IPS DF 4.7 (cell line): ENCODE measurements at regions not wholly inside any gene's neighbourhood (a gene's known extent, or its start where the extent isn't known, plus 50 kb on each side); places are given as distances from the start of the nearest gene placed in this dataset.

Source experiments
- DNase-seq: peaks from one replicate; pipeline ENCODE4 v3.0.0-alpha.2; 2013; ENCODE audit warnings: low spot score; ENCODE audit errors: extremely low read depth

- no peak for DNase-seq
Measured at GRCh38 chr16:20259541-20259940, 67.8 kb downstream of the GP2 start.

- no peak for DNase-seq
Measured at GRCh38 chr16:20257234-20257633, 70.1 kb downstream of the GP2 start.

DNA sequence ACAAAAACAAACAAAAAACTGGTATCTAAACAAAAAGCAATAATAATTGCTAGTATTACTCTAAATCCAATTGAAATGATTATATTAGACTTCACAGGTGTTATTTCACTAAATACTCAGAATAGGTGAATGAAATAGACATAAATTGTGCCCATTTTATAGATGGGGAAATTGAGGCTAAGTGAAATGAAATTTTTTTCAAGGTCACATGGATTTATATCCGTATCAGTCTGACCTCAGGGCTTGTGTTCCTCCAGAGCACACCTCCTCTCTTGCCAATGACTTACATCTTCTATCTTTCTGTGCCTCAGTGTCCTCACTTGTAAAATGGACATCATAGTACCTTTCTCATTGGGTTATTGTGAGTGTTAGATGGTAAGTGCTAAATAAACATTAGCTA, 72.3 kb downstream of the GP2 start:
- DNase-seq = no peak

DNA sequence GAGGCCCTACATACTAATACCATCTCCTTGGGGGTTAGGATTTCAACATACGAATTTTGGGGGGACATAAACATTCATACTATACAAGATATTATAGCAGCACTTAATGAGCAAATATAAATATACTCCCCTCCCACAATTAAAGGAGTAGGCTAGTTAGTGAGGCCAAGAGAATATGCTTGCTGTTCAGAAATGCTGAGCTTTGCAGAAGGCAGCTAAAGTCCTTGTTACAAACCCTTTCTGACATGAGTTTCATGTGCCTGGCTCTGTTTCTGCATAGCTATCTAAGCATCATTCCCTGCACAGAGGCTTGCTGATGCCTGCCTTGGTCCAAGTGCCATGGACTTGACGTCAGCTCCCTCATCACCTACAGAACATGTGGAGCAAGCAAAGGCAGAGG, 73.5 kb downstream of the GP2 start:
- DNase-seq = no peak

- no peak for DNase-seq
Measured at GRCh38 chr16:20249211-20249610, 78.1 kb downstream of the GP2 start.

GRCh38 chr16:20247076-20247475, 80.2 kb downstream of the GP2 start:
- no peak for DNase-seq

GRCh38 chr16:20243731-20244281, 83.5 kb downstream of the GP2 start:
- DNase-seq = no peak

DNA sequence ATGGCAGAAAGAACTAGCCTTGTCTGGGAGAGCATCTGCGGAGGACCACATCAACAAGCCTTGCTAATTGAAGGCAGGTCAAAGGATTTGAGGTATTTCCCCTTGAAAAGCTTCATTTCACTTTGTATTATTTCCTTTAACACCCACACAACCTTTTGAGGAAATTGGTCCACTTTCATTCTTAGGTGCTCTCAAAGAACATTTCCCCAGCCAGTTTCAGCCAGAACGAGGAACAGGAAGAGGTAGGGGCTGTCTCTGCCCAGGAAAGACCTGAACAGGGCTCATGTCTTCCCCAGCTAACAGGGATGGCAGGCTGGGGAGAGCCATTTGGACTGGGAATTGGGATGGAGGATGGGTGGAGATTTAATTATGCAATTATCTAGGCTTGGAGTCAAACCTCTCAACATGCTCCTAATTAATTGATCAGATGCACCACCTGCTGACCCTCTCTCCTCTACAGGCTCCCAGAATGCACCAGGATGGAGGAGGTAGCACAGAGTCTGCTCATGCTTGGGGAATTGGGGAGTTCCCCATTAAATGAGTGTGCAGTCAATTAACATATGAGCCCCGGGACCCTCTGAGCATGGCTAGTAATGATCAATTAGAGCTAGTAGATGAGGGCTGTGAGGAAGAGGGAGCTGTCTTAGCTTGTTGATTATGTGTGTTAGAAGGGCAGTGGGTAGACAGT, 84.6 kb downstream of the GP2 start:
- DNase-seq = no peak

- DNase-seq = no peak
Measured at GRCh38 chr16:20241321-20241720, 86.0 kb downstream of the GP2 start.

DNA sequence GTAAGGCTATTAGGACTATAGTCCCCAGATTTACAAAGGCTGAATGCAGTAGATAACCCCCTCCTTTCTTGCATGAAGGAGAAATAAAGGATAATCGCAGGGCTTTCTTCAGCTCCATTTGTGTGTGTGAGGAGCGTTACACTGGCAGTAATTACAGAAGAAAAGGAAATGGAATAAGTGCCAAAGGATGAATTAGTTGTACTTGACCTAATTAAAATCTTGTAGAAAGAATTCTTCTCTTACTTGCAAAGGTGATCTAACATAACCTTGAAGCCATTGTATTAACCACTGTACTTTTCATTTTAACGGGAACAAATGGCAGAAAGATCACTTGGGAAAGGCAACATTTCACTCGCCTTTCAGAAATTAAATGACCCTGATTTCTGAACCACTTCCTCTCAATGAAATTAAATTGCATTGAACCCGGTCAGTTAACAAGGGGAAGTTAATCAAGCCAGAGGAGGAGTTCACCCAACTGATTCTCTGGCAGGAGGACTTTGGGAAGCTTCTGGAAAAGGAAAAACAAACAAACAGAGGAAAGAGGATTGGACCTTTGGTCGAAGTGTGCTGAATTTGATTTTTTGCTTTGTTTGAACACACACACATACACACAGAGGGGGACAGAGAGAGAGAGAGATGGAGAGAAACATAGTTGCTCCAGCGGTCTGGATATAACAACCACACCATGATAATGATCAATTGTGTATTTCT, 90.6 kb downstream of the GP2 start:
- DNase-seq = no peak

- no peak for DNase-seq
Measured at GRCh38 chr16:20225228-20225733, 102.0 kb downstream of the GP2 start.

DNA sequence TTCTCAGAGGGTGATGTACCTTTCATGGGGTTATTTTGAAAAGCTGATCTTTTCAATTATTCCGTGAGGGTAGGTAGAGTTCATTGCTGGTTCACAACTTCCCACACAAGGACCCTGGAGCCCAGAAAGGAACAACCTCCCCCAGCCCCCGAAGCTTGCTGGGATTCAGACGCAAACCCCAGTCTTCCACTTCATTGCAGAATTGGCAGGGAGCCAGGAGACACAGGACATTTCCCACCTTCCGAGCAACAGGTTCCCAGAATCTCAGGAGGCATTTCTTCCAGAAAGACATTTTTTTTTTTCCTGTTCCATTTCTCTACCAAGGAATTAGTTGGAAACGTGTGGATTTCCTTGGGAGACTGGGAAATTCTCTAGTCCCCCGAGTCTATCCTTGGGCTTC, 106.1 kb downstream of the GP2 start:
- no peak for DNase-seq

GRCh38 chr16:20218093-20218492, 109.2 kb downstream of the GP2 start:
- no peak for DNase-seq

DNA sequence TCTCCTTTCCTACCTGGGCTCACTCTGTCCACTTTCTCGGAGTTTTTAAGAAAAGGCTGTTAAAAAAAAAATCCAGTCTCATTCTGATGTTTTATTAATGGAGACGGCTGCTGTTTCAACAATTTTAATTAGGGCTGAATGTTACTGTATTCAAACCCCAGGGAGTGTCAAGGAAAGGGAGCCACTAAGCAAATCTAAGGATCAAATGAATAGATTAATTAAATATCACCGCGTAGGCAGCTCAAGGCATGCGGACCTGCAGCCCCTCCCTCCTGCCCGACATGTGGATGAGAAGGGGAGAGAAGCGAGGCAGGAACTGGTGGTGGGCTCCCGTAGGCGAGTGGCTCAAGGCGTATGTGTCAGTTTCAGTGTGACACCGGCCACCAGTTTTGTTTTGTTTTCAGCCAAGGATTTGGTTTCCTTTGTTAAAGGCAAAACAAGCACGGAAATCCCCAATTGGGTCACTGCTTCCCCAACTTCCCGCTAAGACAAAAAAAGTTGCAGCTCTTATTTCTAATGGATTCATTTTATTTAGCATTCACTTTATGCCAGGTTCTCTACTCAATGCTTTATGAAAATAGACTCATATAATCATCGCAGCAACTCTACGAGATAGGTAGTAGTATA, 110.6 kb downstream of the GP2 start:
- no peak for DNase-seq

GRCh38 chr16:20214401-20214800, 112.9 kb downstream of the GP2 start:
- DNase-seq = no peak

DNA sequence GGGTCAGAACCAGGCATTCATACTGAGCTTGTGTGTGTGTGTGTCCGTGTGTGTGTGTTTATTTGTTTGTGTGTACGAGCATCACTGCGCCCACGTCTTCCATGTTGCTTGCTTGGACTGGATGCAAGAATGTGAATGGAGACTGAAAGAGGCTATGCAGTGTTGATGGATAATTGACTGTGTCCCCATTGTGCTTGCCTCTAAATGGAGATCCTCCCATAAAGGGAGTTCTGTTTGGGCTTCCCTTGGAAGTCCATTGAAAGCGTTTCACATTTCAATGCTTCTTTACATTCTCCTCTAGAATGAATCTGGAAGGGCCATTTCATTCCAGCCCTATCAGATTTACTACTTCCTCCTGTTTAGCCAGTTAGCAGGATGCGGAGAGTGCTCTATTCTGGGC, 124.0 kb downstream of the GP2 start:
- no peak for DNase-seq

GRCh38 chr16:20202747-20203146, 124.6 kb downstream of the GP2 start:
- DNase-seq = no peak

GRCh38 chr16:20192801-20193200, 119.1 kb upstream of the GPR139 start:
- no peak for DNase-seq

- no peak for DNase-seq
Measured at GRCh38 chr16:20191566-20191965, 117.9 kb upstream of the GPR139 start.

GRCh38 chr16:20181949-20182348, 108.3 kb upstream of the GPR139 start:
- DNase-seq = no peak

DNA sequence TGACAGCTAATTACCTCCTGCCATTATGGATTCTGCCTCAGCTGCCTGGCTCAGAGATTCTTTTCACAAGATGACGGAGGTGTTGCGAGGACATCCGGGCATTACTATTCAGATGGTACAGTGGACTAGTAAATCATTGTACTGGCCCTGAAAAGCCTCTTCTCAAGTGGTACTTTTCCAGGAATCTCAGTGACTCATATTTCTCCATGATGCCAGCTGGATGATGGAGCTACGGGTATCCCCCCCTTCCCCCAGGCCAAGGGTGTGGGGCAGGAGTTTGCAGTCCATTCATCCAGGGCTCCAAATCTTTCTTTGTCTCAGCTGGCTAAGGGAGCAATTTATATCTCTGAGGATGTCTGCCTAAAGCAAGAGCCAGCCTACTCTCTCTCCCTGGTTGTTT, 107.7 kb upstream of the GPR139 start:
- DNase-seq = no peak

GRCh38 chr16:20178297-20178696, 104.6 kb upstream of the GPR139 start:
- DNase-seq = no peak
